HG02938 (cell line): ENCODE measurements at regions not wholly inside any gene's neighbourhood (a gene's known extent, or its start where the extent isn't known, plus 50 kb on each side); places are given as distances from the start of the nearest gene placed in this dataset.
"Not testable (repeated sequence)": the region's sequence is repeated elsewhere in the genome, so short reads cannot be mapped to it uniquely, and the experiment has no call there.

ENCODE experiments used
- ATAC-seq: cut with Tn5 transposase; IDR thresholded peaks from one replicate; pipeline ENCODE4 v1.9.1; 2021; ENCODE audit warnings: mild to moderate bottlenecking, moderate library complexity; ENCODE audit not compliant: unreplicated experiment

DNA sequence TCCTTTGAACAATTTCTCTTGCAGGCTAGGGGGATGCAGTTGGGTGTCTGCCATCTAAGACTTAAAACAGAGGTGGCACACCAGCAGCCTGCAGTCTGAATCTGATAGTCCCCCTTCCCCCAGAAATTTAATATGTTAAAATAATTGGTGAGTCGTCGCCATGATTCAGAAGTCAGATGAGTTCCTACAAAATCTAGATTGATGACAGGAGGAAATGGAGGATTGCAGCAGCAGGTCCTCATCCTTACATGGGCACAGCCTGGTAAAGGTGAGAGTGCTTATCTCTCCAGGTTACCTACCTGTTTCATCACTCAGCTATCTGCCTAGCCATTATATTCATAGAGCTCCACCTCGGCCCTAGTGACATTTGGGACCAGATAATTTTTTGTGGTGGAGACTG lies 112.3 kb downstream of the PCSK1 start:
- ATAC-seq = no peak

DNA sequence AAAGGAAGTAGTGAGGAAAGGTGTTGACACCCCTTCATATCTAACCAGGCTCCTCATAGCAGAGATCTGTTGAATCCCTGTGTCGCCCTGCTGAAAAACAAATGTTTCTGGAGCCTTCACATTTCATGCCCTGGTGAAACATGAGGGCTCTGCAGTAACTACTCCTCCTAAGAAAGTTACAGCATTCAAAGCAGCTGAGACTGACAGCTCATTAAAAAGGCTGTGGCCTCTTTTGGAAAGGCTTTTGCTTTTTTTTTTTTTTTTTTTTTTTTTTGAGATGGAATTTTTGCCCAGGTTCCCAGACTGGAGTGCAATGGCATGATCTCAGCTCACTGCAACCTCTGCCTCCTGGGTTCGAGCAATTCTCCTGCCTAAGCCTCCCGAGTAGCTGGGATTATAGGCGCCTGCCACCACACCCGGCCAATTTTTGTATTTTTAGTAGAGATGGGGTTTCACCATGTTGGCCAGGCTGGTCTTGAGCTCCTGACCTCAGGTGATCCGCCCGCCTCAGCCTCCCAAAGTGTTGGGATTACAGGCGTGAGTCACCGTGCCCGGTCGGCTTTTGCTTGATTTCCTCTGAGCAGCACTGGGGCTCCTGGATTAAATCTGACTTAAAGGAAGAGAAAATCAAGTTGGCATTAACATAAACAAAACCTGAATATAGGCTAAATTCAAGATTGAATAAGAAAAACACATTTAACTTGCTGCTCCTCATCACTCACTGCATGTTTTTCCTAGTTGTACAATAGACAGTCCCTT lies 112.9 kb downstream of the PCSK1 start:
- not testable (repeated sequence) for ATAC-seq

DNA sequence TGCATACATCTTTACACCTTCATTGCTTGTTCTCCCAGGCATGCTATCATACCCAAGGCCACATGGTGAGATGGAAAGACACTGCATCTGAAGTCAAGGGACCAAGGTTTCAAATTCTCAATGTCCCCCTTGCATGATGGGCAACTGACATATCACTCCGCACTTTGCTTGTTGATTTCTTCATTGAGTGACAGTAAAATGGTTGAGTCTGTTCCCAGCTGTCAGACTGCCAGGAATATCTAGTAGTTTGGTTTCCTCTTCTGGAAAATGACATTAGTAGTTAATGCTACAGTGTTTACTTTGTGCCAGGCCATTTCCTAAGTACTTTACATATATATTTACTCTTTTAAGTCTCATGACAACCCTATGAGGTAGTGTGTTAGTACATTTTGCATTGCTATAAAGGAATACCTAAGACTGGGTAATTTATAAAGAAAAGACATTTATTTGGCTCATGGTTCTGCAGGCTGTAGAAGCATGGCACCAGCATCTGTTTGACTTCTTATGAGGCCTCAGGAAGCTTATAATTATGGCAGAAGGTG lies 114.4 kb downstream of the PCSK1 start:
- ATAC-seq = no peak

DNA sequence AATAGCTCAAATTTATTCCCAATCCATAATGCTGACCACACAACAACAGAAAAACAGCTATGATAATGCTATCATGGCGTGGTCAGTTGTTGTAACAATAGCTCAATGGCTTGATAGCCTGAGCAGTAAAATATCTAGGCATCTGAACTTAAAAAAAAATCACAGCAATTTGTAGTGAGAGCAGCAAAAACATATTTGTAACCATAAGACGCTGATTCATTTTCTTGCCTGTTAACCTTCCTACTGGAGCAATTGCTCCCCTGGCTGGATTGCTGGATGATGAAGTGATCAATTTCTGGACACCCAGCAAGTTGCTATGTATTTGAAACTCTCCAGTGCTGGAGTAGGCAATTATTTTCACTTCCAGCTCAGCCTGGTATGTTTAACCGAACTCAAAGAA lies 115.1 kb downstream of the PCSK1 start:
- no peak for ATAC-seq

DNA sequence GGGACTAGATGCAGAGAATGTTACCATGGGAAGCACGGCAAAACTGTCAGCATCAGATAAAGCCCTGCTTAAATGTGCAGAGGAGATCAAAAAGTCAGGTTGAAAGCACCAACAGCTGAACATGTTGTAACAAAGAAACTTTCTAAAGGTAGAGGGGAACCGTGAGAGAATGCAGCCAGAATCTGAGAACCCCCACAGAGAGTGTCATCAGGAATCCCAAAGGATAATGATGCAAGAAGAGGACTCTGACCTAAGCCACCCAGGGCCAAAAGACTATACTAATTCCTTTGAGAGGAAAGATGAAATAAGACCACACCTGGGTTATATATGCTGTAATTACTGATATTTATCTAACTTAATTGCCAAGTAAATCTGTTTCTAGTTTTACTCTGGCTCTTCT lies 116.6 kb downstream of the PCSK1 start:
- ATAC-seq = no peak

DNA sequence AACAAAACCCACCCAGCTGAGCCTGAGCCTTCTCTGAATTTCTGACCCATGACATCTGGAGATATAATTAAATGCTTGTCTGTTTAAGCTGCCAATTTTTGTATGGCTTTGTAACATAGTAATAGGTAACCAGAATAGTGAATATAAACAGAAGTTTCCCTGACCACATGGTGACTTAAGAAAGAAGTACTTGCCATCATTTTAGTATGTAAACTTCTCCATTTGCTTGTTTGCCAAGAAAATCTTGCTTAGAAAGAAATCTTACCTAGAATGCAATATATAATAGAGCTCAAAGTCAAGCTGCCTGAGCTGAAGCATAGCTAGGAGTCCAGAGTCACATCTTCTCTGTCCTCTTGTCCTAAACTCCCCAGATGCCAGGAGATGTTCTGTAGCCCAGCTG lies 117.0 kb downstream of the PCSK1 start:
- ATAC-seq = no peak

DNA sequence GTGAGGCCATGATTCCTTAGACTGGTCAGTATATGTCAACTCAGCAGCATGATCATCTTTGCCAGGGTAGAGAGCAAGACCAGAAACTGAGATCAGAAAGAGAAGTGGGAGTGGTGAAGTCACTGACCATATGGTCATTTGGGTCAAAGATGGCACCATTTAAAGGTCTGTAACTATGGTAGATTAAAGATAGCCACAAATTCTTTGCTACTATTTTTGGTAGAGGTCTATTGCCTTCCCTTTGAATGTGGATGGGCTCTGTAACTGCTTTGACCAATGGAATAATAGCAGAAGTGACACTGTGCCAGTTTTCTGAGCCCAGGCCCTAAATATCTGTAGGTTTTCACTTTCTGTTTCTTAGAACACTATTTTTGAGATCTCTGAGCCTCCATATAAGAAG lies 117.6 kb downstream of the PCSK1 start:
- ATAC-seq = peak; percentile 66

DNA sequence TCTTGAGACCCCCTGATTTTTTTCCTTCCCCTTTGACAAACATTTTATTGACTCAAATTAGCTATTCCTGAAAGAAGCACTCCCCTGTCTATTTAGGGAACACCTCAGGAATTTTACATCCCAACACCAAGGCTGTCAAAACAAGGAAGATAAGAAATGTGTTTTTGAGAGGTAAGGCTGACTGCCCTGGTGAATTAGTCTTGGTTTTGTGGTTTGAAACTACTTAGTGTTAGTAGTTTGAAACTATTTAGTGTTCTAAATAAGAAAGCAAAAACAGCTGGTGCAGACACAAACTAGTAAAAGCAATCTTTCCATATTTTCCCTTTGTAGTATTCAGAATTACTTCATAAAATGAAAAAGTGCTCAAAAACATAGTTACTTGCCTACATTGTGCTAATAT lies 120.7 kb downstream of the PCSK1 start:
- ATAC-seq = no peak

DNA sequence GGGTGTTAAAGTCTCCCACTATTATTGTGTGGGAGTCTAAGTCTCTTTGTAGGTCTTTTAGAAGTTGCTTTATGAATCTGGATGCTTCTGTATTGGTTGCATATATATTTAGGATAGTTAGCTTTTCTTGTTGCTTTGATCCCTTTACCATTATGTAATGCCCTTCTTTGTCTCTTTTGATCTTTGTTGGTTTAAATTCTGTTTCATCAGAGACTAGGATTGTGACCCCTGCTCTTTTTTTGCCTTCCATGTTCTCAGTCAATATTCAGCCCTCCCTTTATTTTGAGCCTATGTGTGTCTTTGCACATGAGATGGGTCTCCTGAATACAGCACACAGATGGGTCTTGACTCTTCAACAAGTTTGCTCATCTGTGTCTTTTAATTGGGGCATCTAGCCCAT lies 126.0 kb downstream of the PCSK1 start:
- not testable (repeated sequence) for ATAC-seq

DNA sequence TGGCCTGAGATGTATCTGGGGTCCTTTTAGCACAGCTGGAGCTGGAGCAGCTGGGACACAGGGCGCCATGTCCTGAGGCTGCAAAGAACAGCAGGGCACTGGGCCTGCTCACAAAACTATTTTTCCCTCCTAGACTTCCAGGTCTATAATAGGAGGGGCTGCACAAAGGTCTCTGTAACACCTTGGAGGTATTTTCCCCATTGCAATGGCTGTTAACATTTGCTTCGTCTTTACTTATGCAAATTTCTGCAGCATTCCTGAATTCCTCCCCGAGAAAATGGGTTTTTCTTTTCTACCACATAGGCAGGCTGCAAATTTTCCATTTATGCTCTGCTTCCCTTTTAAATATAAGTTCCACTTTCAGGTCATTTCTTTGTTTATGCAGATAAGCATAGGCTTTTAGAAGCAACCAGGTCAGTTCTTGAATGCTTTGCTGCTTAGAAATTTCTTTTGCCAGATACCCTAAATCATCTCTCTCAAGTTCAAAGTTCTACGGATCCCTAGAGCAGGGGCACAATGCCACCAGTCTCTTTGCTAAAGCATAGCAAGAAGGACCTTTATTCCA lies 130.8 kb downstream of the PCSK1 start:
- ATAC-seq = no peak

DNA sequence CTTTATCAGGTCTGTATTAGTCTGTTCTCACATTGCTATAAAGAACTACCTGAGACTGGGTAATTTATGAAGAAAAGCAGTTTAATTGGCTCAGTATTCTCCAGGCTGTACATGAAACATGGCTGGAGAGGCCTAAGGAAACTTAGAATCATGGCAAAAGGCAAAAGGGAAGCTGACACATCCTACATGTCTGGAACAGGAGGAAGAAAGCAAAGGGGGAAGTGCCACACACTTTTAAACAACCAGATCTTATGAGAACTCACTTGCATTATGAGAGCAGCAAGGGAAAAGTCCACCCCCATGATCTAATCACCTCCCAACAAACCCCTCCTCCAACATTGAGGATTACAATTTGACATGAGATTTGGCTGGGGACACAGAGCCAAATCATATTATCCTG lies 132.1 kb downstream of the PCSK1 start:
- ATAC-seq = no peak

DNA sequence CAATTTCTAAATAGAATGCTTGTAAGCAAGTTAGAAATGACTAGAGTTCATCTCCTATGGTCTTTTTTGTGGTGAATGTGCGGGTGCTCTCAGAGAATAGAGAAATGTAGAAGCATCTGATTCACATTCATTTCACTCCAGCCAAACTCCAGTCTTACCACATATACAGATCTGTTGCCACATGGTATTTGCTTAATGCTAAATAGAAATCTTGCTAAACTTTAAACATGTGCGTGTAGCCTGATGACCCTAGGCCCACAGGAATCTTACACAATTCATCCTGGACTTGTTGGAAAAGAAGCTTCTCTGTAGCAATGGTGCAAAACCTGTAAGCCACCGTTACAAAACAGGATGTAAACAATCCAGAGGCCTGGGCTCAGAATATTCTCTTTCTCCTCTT lies 135.2 kb downstream of the PCSK1 start:
- no peak for ATAC-seq

DNA sequence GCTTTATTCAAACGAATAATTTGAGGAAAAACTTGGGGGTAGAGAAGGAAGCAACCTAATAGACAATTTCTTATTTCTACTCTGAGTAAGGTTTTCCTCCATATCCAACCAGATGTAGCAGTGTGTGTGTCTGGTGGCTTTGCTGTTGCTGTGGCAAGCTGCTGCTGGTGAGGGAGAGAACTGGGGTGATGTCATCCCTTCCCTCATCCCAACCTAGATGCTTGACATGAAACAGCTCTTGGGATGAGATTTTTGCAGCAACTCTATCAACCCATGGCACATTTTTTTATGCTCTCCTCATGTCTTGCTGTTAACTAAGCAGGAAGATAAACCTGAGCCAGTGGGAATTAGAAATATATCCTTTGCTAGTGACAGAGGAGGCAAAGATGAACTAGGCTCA lies 135.8 kb downstream of the PCSK1 start:
- no peak for ATAC-seq

DNA sequence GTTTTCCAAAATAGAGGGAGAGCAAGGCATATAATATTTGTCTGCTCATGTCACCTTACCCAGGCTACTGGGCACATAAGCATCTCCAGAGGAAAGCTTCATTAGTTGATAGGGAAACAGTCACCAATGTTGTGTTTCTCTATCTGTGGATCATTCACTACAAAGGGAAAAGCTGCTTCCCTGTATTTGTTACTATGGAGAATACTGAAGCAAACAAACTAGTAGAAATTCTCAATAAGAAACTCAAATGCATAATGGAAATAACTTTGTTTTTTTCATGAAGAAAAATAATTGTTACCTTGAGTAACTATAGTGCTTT lies 138.2 kb downstream of the PCSK1 start:
- no peak for ATAC-seq

DNA sequence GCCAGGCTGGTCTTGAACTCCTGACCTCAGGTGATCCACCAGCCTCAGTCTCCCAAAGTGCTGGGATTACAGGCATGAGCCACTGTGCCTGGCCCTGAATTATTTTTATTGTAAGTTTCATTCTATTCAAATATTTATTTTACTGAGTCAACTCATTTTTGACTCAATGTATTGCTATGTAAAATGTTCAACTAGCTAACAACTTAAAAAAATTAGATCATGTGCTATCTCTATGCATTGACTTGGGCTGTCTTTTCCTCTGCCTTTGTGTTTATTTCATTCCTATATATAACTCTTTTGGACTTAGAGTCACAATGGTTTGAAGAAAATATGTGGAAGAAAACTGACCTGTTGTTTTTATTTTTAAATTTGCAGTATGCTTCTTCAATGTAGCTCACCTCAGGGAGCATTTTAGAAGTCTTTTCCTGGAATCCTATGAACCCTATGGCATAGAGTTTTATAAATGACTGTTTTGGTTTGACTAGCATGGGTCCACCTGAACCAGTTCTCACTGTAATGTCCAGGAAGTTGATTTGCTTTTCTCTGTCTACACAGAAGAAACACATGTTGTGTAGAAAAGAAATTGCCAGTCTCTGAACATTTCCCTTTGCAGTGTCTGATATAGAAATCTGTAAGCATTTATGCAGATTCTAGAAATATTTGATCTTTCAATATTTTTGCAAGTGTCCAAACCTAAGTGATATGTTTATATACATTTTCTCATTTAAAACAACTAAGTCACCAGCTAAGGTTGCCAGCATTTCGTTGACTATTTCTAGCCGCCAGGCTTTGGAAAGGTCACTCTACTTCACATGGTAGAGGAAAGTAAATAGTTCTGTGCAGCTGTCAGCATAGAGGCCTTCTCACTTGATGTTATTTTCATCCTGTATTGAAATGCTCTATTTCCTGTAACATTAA lies 138.8 kb downstream of the PCSK1 start:
- no peak for ATAC-seq

DNA sequence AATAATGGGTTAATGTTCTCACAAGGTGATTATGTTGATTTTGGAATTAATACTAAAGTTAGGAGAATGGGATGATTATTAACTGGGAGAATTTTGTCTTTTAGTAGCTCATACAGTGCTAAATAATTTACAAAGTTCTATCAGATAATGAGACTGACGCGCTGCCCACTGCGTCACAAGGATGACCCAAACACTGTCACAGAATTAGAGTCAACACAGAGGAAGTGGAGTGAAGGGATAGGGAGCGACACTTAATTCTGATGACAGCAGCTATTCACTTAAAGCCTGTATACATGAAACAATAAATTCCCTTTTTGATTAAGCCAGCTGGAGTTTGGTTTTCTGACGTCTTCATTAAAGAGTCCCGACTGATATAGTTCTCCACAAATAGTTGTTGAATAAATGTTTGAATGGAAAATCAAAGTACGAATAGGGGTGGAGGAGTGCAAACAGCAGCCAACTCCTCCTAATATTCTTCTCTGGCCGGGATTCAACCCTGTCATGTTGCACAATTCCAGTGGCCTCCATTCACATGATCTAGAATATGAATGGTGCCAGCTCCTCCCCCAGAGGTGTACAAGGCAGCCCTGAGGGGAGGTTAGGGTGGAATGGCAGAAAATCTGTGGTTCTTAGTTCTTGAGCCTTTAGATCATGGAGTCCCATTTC lies 140.3 kb downstream of the PCSK1 start:
- no peak for ATAC-seq

DNA sequence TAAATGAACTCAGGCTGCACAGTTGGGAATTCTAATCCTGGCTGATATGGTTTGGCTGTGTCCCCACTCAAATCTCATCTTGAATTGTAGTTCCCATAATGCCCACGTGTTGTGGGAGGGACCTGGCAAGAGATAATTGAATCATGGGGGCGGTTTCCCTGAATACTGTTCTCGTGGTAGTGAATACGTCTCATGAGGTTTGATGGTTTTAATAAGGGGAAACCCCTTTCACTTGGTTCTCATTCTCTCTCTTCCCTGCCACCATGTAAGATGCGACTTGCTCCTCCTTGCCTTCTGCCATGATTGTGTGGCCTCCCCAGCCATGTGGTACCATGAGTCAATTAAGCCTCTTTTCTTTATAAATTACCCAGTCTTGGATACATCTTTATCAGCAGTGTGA lies 143.8 kb downstream of the PCSK1 start:
- not testable (repeated sequence) for ATAC-seq

DNA sequence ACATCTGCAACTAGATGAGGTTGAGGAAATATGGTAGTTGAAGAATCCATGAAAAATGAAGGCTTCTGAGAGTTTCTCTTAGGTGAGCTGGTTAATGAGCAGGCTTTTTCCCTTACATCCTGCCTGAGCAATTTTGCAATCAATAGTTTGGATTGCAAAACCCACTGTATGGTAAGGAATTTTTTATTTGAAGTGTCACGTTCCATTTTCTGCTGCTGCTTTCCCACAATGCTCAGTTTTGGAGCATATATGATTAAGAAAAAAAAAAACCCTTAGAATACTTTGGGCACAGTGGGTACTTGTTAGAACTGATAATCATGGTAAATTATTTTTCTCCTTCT lies 144.2 kb downstream of the PCSK1 start:
- ATAC-seq = no peak

DNA sequence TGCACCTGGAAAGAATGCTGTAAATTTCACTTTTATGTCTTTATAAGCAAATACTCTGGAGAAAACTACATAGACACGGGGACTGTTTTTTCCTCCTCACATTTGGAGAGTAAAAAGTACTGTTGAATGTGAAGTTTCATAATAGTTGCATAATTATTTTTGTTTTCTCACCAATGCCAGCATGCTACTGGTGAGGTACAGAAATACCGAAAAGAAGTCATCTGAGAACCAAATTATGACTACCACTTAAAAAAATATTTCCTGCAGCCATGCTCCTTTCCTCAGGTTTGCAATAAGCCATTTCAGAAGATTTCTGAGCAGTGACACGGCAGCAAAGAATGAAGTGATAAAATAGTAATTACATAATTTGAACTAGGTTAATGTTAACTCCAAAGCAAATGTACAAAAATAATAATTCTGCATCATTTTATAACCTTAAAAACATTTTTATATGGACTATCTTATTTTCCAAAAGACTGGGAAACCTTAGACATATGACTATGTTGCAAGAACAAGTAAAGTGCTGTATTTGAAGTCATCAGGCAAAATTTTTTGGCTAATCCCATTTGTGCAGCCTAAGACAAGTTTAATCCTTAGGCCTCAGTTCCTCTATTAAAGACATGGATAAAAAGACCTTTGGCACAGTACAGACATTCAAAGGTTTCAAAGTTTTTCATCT lies 144.7 kb downstream of the PCSK1 start:
- no peak for ATAC-seq

DNA sequence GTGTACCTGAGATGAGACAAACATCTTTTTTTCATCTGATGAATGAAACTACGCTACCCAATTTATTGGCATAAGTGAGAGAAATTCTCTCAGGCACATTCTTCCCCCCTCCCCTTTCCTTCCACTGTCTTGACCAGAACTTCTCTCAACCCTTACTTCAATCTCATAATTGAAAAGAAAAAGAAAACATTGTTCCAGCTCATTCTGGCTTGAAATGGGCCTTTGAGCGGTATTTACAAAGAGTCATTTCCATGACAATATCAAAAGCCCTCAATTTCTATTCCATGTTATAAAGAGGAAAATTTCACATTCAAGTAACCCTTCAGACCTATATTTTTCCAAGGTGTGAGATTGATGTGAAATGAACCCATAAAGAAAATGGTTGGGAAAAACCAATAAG lies 145.9 kb downstream of the PCSK1 start:
- no peak for ATAC-seq

DNA sequence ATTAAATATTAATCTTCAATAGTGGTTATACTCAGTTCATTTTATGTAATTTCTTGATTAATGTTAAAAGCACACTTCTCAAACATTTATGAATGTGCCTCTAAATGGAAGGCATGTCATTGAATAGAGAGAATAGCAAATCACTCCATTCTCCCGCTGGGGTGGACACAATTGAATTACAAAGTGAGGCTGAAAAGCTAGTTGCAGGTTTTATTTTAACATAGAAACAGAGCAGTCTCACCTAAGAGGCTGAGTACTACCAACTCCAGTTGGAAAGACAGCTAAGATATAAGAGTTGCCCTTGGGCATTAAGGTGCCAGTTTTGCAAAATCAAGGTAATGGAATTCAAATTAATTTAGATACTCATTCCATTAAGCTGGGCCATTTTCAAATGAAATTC lies 147.2 kb downstream of the PCSK1 start:
- ATAC-seq = no peak
